SK-N-MC (cell line): ENCODE measurements at regions not wholly inside any gene's neighbourhood (a gene's known extent, or its start where the extent isn't known, plus 50 kb on each side); places are given as distances from the start of the nearest gene placed in this dataset.
"Not testable (repeated sequence)": the region's sequence is repeated elsewhere in the genome, so short reads cannot be mapped to it uniquely, and the experiment has no call there.

Experiments
- DNase-seq: peaks from one replicate; pipeline ENCODE4 v3.0.0-alpha.2; 2011; ENCODE audit warnings: low read depth, low spot score
- H3K27ac ChIP-seq: fragments of 200-600 bp; sonication (generic); 2 replicates; pipeline ENCODE4 v1.5.1; 2016; ENCODE audit warnings: mixed run types
- H3K36me3 ChIP-seq: fragments of 200-600 bp; sonication (generic); 2 replicates; pipeline ENCODE4 v1.6.1; 2017; ENCODE audit warnings: antibody characterized with exemption, low read length, mixed read lengths; ENCODE audit not compliant: insufficient read depth
- H3K4me3 ChIP-seq: fragments of 200-600 bp; sonication (generic); 2 replicates; pipeline ENCODE4 v1.5.1; 2016
- H3K9ac ChIP-seq: fragments of 200-600 bp; sonication (generic); 2 replicates; pipeline ENCODE4 v1.8.0; 2017; ENCODE audit warnings: mixed run types, mixed read lengths; ENCODE audit not compliant: insufficient read length
- H3K9me3 ChIP-seq: fragments of 200-600 bp; sonication (generic); 2 replicates; pipeline ENCODE4 v1.6.1; 2017; ENCODE audit warnings: low read depth, mild to moderate bottlenecking, antibody characterized with exemption, low read length, moderate library complexity, mixed read lengths
- EZH2 ChIP-seq: fragments of 200-600 bp; sonication (generic); IDR thresholded peaks from one replicate; pipeline ENCODE4 v1.6.1; 2017; ENCODE audit warnings: antibody characterized with exemption
- FOXP2 ChIP-seq: optimal IDR thresholded peaks from 2 replicates; pipeline ENCODE3; 2011; ENCODE audit warnings: mild to moderate bottlenecking, moderate library complexity; ENCODE audit not compliant: insufficient read depth; ENCODE audit errors: extremely low read length, control extremely low read depth
- POLR2AphosphoS5 ChIP-seq: IDR thresholded peaks from 2 replicates; pipeline ENCODE4 v1.6.1; 2012; ENCODE audit warnings: mild to moderate bottlenecking, low read depth, low read length, borderline replicate concordance

GRCh38 chr7:152594801-152595200 is 81.1 kb downstream of the XRCC2 start:
- Histone ChIP-seq H3K27ac (no peak overlapping the region), H3K9ac (no peak overlapping the region), H3K4me3 (no peak overlapping the region), H3K9me3 (no peaks in the 10 kb centered on the region), H3K36me3 (no peaks in the 10 kb centered on the region)
- DNase-seq = no peak
- TF ChIP-seq EZH2 (no peak), POLR2AphosphoS5 (no peak), FOXP2 (no peak)

- Histone ChIP-seq H3K27ac (no peak overlapping the region), H3K4me3 (no peak overlapping the region), H3K9me3 (no peaks in the 10 kb centered on the region), H3K9ac (no peak overlapping the region), H3K36me3 (no peaks in the 10 kb centered on the region)
- no peak for TF ChIP-seq POLR2AphosphoS5
- TF ChIP-seq FOXP2 = no peak
- no peak for TF ChIP-seq EZH2
- no peak for DNase-seq
Observed at GRCh38 chr7:152591976-152592375, 84.0 kb downstream of the XRCC2 start.

DNA sequence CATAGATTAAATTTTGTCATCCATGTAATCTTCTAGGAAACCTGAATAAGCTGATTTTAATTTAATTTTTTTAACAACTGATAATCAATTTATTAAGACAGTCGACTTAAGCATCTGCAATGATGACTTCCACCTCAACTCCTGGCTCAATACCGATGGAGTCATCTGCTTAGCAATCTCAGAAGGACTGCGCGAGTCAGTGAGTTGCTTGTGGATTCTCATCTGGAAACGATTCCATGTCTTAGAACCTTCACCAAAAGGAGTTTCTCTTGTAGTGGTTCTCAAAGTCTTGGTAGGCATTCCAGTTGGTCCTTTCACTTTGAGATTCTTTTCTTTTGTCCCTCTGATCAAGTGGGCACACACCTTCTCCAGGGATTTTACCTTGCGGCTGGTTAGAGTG is 85.5 kb downstream of the XRCC2 start:
- Histone ChIP-seq H3K9ac (no peak overlapping the region), H3K4me3 (no peak overlapping the region), H3K9me3 (no peaks in the 10 kb centered on the region), H3K27ac (no peak overlapping the region), H3K36me3 (no peaks in the 10 kb centered on the region)
- DNase-seq = no peak
- TF ChIP-seq FOXP2 = no peak
- no peak for TF ChIP-seq EZH2
- TF ChIP-seq POLR2AphosphoS5 = no peak

GRCh38 chr7:152589821-152590220 is 86.1 kb downstream of the XRCC2 start:
- not testable (repeated sequence) for H3K4me3 ChIP-seq, DNase-seq, H3K9ac ChIP-seq, H3K9me3 ChIP-seq, H3K27ac ChIP-seq, H3K36me3 ChIP-seq

DNA sequence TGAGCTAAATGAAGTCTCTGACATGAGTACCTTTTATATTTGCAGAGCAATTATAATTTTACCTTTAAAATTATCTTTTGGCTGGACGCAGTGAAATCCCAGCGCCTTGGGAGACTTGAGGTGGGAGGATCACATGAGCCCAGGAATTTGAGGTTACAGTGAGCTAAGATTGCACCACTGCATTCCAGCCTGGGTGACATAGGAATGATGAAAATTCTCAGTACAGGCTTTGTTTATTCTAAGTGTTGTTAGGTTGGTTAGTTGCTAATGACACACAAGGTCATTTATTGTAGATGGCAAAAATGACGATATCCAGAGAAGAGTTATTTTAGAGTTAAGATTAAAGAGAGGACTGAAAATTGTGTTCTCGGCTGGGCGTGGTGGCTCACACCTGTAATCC is 87.6 kb downstream of the XRCC2 start:
- H3K4me3 ChIP-seq = no peak overlapping the region
- DNase-seq = no peak
- TF ChIP-seq EZH2 (no peak), FOXP2 (no peak), POLR2AphosphoS5 (no peak)

GRCh38 chr7:152587366-152587765 is 88.6 kb downstream of the XRCC2 start:
- H3K4me3 ChIP-seq = no peak overlapping the region
- no peak for TF ChIP-seq POLR2AphosphoS5
- no peak for TF ChIP-seq EZH2
- TF ChIP-seq FOXP2 = no peak

More for the DNA sequence above, 87.6 kb downstream of the XRCC2 start:
- no peak overlapping the region for H3K9ac ChIP-seq
- no peaks in the 10 kb centered on the region for H3K36me3 ChIP-seq
- H3K27ac ChIP-seq = no peak overlapping the region
- H3K9me3 ChIP-seq = no peaks in the 10 kb centered on the region

DNA sequence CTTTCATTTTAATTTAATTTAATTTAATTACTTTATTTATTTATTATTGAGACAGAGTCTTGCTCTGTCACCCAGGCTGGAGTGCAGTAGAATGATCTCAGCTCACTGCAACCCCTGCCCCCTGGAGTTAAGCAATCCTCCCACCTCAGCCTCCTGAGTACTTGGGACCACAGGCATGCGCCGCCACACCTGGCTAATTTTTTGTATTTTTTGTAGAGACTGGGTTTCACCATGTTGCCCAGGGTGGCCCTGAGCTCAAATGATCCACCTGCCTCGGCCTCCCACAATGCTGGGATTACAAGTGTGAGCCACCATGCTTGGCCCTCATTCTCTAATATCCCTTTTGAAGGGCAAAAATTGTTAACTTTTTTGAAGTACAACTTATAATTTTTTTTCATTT is 92.9 kb downstream of the XRCC2 start:
- H3K9me3 ChIP-seq = no peaks in the 10 kb centered on the region
- H3K36me3 ChIP-seq = no peaks in the 10 kb centered on the region
- H3K27ac ChIP-seq = no peak overlapping the region
- no peak overlapping the region for H3K4me3 ChIP-seq
- DNase-seq = no peak
- TF ChIP-seq POLR2AphosphoS5 (no peak), FOXP2 (no peak), EZH2 (no peak)
- H3K9ac ChIP-seq = no peak overlapping the region

More at GRCh38 chr7:152587366-152587765, 88.6 kb downstream of the XRCC2 start:
- no peak for DNase-seq
- no peak overlapping the region for H3K9ac ChIP-seq
- H3K9me3 ChIP-seq = no peaks in the 10 kb centered on the region
- H3K27ac ChIP-seq = no peak overlapping the region
- H3K36me3 ChIP-seq = no peaks in the 10 kb centered on the region

DNA sequence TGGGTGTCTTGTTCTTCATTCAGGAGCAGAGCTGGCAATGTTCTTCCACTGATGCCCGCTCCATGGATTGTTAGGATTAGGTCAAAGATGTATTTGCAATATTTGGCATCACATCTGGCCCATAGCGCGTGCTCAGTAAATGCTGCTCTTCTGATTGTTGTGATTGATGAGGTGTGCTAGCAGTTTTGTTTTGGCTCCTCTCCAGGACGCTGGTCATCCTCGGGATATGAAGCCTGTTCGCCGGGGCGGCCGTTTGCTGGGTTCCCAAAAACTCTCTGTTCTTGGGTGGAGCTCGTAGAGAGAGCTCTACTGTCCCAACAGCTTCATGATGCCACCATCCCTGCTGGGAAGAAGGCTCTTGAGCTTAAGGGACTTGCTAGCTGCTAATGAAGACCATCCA is 96.9 kb downstream of the XRCC2 start:
- no peaks in the 10 kb centered on the region for H3K9me3 ChIP-seq
- H3K27ac ChIP-seq = no peak overlapping the region
- H3K4me3 ChIP-seq = no peak overlapping the region
- no peak overlapping the region for H3K9ac ChIP-seq
- no peaks in the 10 kb centered on the region for H3K36me3 ChIP-seq
- DNase-seq = no peak
- no peak for TF ChIP-seq FOXP2
- no peak for TF ChIP-seq EZH2
- TF ChIP-seq POLR2AphosphoS5 = no peak

GRCh38 chr7:152577339-152577738 is 98.6 kb downstream of the XRCC2 start:
- no peak for TF ChIP-seq EZH2
- TF ChIP-seq FOXP2 = no peak
- no peak for TF ChIP-seq POLR2AphosphoS5
- Histone ChIP-seq H3K36me3 (no peaks in the 10 kb centered on the region), H3K4me3 (no peak overlapping the region), H3K9ac (no peak overlapping the region), H3K9me3 (no peaks in the 10 kb centered on the region), H3K27ac (no peak overlapping the region)
- DNase-seq = no peak
